ENCODE measurements at regions not wholly inside any gene's neighbourhood (a gene's known extent, or its start where the extent isn't known, plus 50 kb on each side); places are given as distances from the start of the nearest gene placed in this dataset.
"Not testable (repeated sequence)": the region's sequence is repeated elsewhere in the genome, so short reads cannot be mapped to it uniquely, and the experiment has no call there.

DNA sequence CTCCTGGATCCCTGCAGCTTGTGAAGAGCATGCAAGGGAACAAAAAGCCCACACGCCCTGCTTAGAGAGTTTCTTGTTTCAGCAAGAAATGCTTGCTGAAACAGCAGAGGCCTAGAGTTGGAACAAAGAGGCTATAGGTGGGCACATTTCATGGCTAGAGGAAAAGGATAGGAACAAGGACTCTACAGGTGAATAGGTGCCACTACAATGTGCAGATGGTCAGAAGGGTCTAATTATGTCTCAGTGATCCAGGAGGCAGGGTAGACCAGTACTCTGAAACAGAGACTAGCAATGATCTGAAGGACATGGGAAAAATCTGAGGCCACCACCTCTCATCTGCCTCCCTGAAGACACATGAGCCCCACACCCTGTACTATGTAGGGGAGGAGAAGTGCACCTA is 609.0 kb downstream of the REEP3 start:
- DNase-seq: no peak

DNA sequence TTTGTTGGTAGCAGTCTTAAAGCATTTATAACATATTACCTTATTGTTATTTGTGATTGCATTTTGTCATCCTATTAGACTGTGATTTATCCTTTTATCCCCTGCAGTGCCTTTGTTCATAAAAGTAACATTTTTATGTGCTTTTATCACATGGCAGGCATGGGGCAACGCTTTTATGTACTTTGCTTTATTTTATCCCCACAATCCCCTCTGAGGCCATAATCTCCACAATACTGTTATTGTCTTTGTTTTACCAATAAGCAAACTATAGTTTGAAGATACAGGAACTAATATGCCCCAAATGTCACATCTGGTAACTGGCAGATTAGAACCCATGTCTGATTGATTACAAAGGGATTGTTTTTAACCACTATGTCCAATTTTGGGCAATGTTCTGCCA is 613.5 kb downstream of the REEP3 start:
- DNase-seq: no peak

DNA sequence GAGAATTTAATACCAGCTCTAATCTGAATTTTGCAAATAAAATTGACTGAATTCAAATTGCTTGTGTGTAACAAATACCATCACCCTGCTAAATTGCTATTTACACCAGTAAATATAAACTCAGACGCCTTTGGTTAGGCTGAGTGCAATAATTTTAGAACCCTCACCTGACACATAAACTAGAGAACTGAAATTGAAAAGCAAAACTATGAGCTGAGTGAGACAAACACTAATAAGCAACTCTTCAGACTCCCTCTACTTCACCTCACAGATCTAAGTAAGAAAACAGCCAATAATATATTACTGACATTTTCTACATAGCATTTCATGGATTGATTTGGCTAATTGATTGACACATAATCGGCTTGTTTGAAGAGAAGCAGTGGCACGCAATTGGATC is 621.2 kb downstream of the REEP3 start:
- no peak for DNase-seq

- no peak for DNase-seq
Observed at GRCh38 chr10:64148607-64149006, 627.4 kb downstream of the REEP3 start.

DNA sequence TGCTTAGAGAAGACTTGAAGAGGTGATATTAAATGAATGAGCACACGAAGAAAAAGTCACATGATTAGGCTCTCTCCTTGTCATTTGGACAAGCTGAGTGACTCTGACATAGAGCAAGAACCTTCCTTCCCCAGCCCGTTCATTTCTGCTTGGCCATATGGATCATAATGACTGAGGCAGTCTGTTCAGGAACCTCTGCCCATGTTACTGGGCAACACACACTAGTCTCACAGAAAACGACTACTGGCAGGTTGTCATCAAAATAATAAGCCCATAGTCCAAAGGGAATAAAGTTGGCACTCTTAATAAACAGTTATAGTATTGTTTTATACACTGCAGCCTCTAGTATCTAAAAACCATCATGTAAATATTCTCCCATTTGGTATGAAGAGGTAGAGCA is 635.0 kb downstream of the REEP3 start:
- no peak for DNase-seq

- DNase-seq: no peak
Observed at GRCh38 chr10:64158551-64158950, 637.4 kb downstream of the REEP3 start.

- no peak for DNase-seq
Observed at GRCh38 chr10:64159910-64160872, 639.0 kb downstream of the REEP3 start.

- DNase-seq: no peak
Observed at GRCh38 chr10:64170791-64171190, 649.6 kb downstream of the REEP3 start.

- DNase-seq: no peak
Observed at GRCh38 chr10:64173826-64174225, 652.6 kb downstream of the REEP3 start.

DNA sequence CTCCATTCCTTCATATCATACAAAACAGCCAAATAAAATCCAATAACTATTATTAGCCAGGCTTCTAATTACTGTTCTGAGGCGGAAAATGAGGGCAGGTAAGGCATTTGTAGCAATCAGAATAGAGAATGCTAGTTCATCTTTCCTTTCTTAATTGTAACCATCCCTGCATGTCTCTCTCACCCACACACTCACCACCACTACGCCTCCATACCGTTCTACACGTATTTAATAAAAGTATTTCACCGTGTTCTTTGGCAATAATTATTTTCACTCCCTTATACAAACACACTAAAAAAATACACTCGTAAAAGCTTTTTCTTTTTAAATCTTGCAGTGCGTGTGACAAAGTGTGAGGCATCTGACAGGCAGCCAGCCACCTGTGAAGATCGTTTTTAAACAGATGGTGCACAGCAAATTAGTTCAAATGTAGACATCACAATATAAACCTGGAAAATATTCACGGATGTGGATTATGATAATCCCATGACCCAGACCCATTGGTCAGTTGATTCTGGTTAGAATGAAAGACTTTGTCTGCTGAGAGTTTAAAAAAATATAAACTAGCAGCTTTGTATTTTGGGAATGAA is 653.6 kb downstream of the REEP3 start:
- DNase-seq: no peak

- DNase-seq: no peak
Observed at GRCh38 chr10:64175271-64175962, 654.2 kb downstream of the REEP3 start.

GRCh38 chr10:64182671-64183070 is 661.5 kb downstream of the REEP3 start:
- no peak for DNase-seq

DNA sequence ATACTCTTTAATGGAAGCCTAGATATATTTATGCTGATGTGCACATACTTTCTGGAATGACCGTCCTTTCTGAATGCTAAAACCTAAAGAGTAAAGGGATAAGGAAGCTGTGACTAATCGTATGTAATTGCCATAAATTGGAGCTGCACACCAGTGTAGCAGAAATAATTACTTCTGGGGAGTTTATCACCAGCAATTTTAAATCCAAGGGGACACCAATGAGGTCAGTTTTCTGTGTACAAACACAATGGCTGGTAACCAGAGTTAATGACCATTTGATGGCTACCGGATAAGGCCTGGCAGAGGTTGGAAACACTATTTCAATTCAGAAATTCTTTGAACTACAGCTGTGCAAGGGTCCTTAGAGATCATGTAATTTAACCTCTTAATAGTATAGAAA is 670.1 kb downstream of the REEP3 start:
- DNase-seq: no peak

DNA sequence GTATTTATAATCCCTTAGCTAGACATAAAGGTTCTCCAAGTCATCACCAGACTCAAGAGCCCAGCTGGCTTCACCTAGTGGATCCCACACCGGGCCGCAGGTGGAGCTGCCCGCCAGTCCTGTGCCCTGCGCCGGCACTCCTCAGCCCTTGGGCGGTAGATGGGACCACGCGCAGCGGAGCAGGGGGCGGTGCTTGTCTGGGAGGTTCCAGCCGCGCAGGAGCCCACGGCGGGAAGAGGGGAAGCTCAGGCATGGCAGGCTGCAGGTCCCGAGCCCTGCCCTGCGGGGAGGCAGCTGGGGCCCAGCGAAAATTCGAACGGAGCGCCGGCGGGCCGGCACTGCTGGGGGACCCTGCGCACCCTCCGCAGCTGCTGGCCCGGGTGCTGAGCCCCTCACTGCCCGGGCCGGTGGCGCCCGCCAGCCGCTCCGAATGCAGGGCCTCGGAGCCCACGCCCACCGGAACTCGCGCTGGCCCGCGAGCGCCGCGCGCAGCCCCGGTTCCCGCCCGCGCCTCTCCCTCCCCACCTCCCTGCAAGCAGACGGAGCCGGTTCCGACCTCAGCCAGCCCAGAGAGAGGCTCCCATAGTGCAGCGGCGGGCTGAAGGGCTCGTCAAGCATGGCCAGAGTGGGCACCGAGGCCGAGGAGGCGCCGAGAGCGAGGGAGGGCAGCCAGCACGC is 675.6 kb downstream of the REEP3 start:
- DNase-seq: no peak

DNA sequence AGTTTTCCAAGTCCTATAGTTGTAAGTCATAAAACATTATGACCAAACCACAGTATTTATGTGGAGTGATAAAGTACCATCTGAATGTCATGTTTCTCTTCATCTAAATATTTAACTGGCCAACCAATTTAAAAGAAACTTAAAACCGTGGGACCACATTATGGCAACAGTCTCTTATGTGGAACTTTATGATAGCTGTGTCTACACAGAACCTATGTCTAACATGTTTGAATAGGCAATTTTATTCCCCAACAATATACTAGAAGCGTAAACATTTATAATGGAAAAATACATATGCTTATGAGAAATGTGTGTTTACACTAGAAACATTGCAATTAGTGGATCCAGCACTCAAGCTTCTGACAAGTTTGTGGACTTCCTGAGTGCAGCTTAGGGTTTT is 680.7 kb downstream of the REEP3 start:
- DNase-seq: no peak

GRCh38 chr10:64204504-64204903 is 683.3 kb downstream of the REEP3 start:
- DNase-seq: not testable (repeated sequence)

- DNase-seq: no peak
Observed at GRCh38 chr10:64206409-64206808, 685.2 kb downstream of the REEP3 start.

- DNase-seq: no peak
Observed at GRCh38 chr10:64209561-64209960, 688.4 kb downstream of the REEP3 start.

GRCh38 chr10:64210211-64210610 is 689.0 kb downstream of the REEP3 start:
- no peak for DNase-seq

DNA sequence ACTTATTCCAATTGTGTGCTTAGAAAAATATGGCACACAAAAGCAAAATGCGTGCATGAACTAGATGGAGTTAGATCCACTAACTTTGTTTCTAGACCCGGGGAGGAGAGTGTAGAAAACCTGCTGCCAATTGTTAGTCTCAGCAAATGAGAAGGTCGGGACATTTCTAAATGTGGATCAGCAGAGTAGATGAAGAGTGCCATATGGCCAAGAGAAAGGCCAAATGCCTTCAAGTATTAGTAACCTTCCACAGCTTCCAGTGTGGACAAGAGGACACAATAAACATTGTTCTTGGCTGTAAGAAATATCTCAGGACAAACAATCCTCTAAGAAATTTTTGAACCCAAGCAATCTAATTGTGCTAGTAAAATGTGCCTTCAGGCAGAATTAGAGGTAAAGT is 690.3 kb downstream of the REEP3 start:
- DNase-seq: no peak

DNA sequence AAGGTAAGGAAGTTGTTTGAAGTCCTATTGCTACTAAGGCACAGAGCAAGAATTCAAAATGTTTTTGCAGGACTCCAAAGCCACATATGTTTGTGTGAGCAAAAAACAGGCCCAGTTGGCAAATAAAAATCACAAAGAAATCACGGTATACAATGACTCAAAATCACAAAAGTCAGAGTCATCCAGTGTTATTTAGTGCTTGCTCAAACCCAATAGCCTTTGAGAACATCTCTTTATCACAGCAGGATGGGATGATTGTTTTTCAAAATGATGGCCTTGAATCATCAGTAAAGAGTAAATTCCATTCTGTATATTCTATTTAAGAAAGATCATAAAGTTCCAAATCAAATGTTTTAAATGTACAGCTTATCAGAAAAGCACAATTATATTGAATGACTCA is 693.9 kb downstream of the REEP3 start:
- no peak for DNase-seq

DNA sequence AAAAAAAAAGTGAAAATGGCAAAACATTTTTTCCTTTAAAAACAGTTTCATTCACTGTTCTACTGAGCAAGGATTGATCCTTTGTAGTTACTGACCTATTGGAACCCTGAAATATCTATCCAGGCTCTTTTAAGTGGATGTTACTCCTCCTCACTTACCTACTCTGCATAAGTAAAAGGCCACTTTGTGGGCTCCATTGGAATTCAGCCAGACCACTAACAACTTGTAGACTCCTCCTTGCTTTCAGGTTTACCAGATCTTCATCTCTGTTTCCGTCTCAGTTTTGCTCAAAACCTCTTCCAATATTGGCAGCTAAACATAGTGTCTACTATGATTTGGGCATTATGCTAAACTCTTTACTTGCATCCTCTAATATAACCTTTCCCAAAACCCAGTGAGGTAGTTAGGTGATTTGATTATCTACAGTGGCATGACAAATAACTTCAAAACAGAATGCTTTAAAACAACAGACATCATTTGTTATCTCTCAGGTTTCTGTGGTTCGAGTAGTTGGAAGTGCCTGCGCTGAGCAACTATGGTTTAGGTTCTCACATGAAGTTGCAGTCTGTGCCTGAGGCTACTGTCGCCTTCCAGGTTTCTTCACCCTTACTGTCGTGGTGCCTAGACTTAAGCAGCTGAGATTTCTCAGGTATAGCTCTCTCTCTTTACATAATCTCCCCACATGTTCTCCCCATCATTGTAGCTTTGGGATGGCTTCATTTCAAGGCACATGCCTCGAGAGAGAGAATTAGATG is 698.2 kb downstream of the REEP3 start:
- DNase-seq: no peak

DNA sequence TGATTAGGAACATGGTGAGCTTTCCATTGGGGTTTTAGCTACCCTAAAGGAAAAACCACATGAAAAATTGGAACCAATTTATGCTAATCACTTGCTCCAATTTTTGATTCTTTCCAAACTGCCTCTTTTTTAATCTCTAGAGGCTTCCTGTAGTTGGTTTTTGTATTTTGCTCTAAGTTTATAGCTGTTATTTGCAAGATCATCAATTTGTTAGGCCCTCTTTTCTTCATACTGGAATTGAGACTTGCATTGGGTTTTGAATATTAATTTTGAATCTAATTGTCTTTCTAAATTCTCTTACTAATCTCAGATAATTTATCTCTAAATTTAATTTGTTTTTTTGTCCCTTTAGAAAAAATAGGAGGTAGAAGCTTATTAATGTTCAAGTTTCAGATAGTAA is 713.3 kb downstream of the REEP3 start:
- DNase-seq: no peak
